ENCODE measurements at regions not wholly inside any gene's neighbourhood (a gene's known extent, or its start where the extent isn't known, plus 50 kb on each side); places are given as distances from the start of the nearest gene placed in this dataset.

- CTCF ChIA-PET: no interaction called here
- Mint-ChIP-seq H3K27me3 (ENCODE audit: low read depth) (no peaks in the 10 kb centered on the region), H3K36me3 (ENCODE audit: low read depth) (no peaks in the 10 kb centered on the region), H3K27ac (no peak overlapping the region), H3K9me3 (ENCODE audit: insufficient read depth) (peaks cover 6% of the 10 kb centered on the region), H3K4me1 (ENCODE audit: low read depth) (no peaks in the 10 kb centered on the region), H3K4me3 (no peak overlapping the region)
- ATAC-seq (no peak), DNase-seq (no peak)
- POLR2A ChIA-PET: no interaction called here
These were observed 856.8 kb upstream of the GCFC2 start for GRCh38 chr2:76567478-76567877.

- no peaks in the 10 kb centered on the region for H3K4me1 Mint-ChIP-seq (ENCODE audit: low read depth)
- DNase-seq (no peak), ATAC-seq (no peak)
- POLR2A ChIA-PET: no interaction called here
- H3K27ac Mint-ChIP-seq: no peak overlapping the region
- H3K9me3 Mint-ChIP-seq (ENCODE audit: insufficient read depth): peaks cover 6% of the 10 kb centered on the region
- no peaks in the 10 kb centered on the region for H3K27me3 Mint-ChIP-seq (ENCODE audit: low read depth)
- no peaks in the 10 kb centered on the region for H3K36me3 Mint-ChIP-seq (ENCODE audit: low read depth)
- no peak overlapping the region for H3K4me3 Mint-ChIP-seq
- CTCF ChIA-PET: no interaction called here
These were observed 854.0 kb upstream of the GCFC2 start for GRCh38 chr2:76564734-76565133.

GRCh38 chr2:76563730-76564129 is 853.0 kb upstream of the GCFC2 start:
- no peaks in the 10 kb centered on the region for H3K4me1 Mint-ChIP-seq (ENCODE audit: low read depth)
- DNase-seq: no peak
- CTCF ChIA-PET: no interaction called here
- ATAC-seq: no peak
- H3K36me3 Mint-ChIP-seq (ENCODE audit: low read depth): no peaks in the 10 kb centered on the region
- no peaks in the 10 kb centered on the region for H3K27me3 Mint-ChIP-seq (ENCODE audit: low read depth)
- peaks cover 6% of the 10 kb centered on the region for H3K9me3 Mint-ChIP-seq (ENCODE audit: insufficient read depth)
- POLR2A ChIA-PET: no interaction called here
- H3K27ac Mint-ChIP-seq: no peak overlapping the region
- H3K4me3 Mint-ChIP-seq: no peak overlapping the region

- H3K9me3 Mint-ChIP-seq (ENCODE audit: insufficient read depth): no peaks in the 10 kb centered on the region
- ChIA-PET POLR2A (no interaction called here), CTCF (no interaction called here)
- no peaks in the 10 kb centered on the region for H3K4me1 Mint-ChIP-seq (ENCODE audit: low read depth)
- H3K4me3 Mint-ChIP-seq: no peak overlapping the region
- no peaks in the 10 kb centered on the region for H3K36me3 Mint-ChIP-seq (ENCODE audit: low read depth)
- ATAC-seq: no peak
- H3K27me3 Mint-ChIP-seq (ENCODE audit: low read depth): no peaks in the 10 kb centered on the region
- H3K27ac Mint-ChIP-seq: no peak overlapping the region
- DNase-seq: no peak
These were observed 847.4 kb upstream of the GCFC2 start for GRCh38 chr2:76558157-76558556.

GRCh38 chr2:76556018-76556417 is 845.3 kb upstream of the GCFC2 start:
- POLR2A ChIA-PET: no interaction called here
- Mint-ChIP-seq H3K27me3 (ENCODE audit: low read depth) (no peaks in the 10 kb centered on the region), H3K4me3 (no peak overlapping the region), H3K36me3 (ENCODE audit: low read depth) (no peaks in the 10 kb centered on the region), H3K27ac (no peak overlapping the region), H3K9me3 (ENCODE audit: insufficient read depth) (no peaks in the 10 kb centered on the region), H3K4me1 (ENCODE audit: low read depth) (no peaks in the 10 kb centered on the region)
- DNase-seq: no peak
- CTCF ChIA-PET: no interaction called here
- no peak for ATAC-seq

GRCh38 chr2:76546207-76546606 is 835.5 kb upstream of the GCFC2 start:
- Mint-ChIP-seq H3K27me3 (ENCODE audit: low read depth) (no peaks in the 10 kb centered on the region), H3K27ac (no peak overlapping the region), H3K4me1 (ENCODE audit: low read depth) (no peaks in the 10 kb centered on the region), H3K9me3 (ENCODE audit: insufficient read depth) (peaks cover 3% of the 10 kb centered on the region), H3K36me3 (ENCODE audit: low read depth) (no peaks in the 10 kb centered on the region), H3K4me3 (no peak overlapping the region)
- CTCF ChIA-PET: no interaction called here
- DNase-seq (no peak), ATAC-seq (no peak)
- POLR2A ChIA-PET: no interaction called here

GRCh38 chr2:76544901-76545300 is 834.2 kb upstream of the GCFC2 start:
- no peaks in the 10 kb centered on the region for H3K36me3 Mint-ChIP-seq (ENCODE audit: low read depth)
- ChIA-PET CTCF (no interaction called here), POLR2A (no interaction called here)
- H3K4me3 Mint-ChIP-seq: no peak overlapping the region
- H3K27me3 Mint-ChIP-seq (ENCODE audit: low read depth): no peaks in the 10 kb centered on the region
- DNase-seq (no peak), ATAC-seq (no peak)
- H3K9me3 Mint-ChIP-seq (ENCODE audit: insufficient read depth): peaks cover 3% of the 10 kb centered on the region
- no peaks in the 10 kb centered on the region for H3K4me1 Mint-ChIP-seq (ENCODE audit: low read depth)
- no peak overlapping the region for H3K27ac Mint-ChIP-seq

GRCh38 chr2:76517574-76517909 is 806.8 kb upstream of the GCFC2 start:
- H3K36me3 Mint-ChIP-seq (ENCODE audit: low read depth): no peaks in the 10 kb centered on the region
- ATAC-seq (no peak), DNase-seq (no peak)
- no peak overlapping the region for H3K4me3 Mint-ChIP-seq
- H3K4me1 Mint-ChIP-seq (ENCODE audit: low read depth): no peaks in the 10 kb centered on the region
- ChIA-PET POLR2A (no interaction called here), CTCF (no interaction called here)
- H3K27me3 Mint-ChIP-seq (ENCODE audit: low read depth): no peaks in the 10 kb centered on the region
- H3K9me3 Mint-ChIP-seq (ENCODE audit: insufficient read depth): peaks cover 23% of the 10 kb centered on the region
- H3K27ac Mint-ChIP-seq: no peak overlapping the region

GRCh38 chr2:76516861-76517573 is 806.3 kb upstream of the GCFC2 start:
- H3K4me1 Mint-ChIP-seq (ENCODE audit: low read depth): no peaks in the 10 kb centered on the region
- peaks cover 23% of the 10 kb centered on the region for H3K9me3 Mint-ChIP-seq (ENCODE audit: insufficient read depth)
- ChIA-PET POLR2A (no interaction called here), CTCF (no interaction called here)
- no peak overlapping the region for H3K27ac Mint-ChIP-seq
- no peaks in the 10 kb centered on the region for H3K27me3 Mint-ChIP-seq (ENCODE audit: low read depth)
- H3K36me3 Mint-ChIP-seq (ENCODE audit: low read depth): no peaks in the 10 kb centered on the region
- ATAC-seq (no peak), DNase-seq (no peak)
- no peak overlapping the region for H3K4me3 Mint-ChIP-seq

- no peak overlapping the region for H3K27ac Mint-ChIP-seq
- no peaks in the 10 kb centered on the region for H3K4me1 Mint-ChIP-seq (ENCODE audit: low read depth)
- H3K4me3 Mint-ChIP-seq: no peak overlapping the region
- no peaks in the 10 kb centered on the region for H3K27me3 Mint-ChIP-seq (ENCODE audit: low read depth)
- H3K36me3 Mint-ChIP-seq (ENCODE audit: low read depth): no peaks in the 10 kb centered on the region
- ChIA-PET CTCF (no interaction called here), POLR2A (no interaction called here)
- no peak for ATAC-seq
- DNase-seq: no peak
- H3K9me3 Mint-ChIP-seq (ENCODE audit: insufficient read depth): peaks cover 18% of the 10 kb centered on the region
These were observed 801.6 kb upstream of the GCFC2 start for GRCh38 chr2:76512201-76512820.

- Mint-ChIP-seq H3K36me3 (ENCODE audit: low read depth) (no peaks in the 10 kb centered on the region), H3K9me3 (ENCODE audit: insufficient read depth) (peaks cover 5% of the 10 kb centered on the region), H3K27ac (no peak overlapping the region), H3K4me1 (ENCODE audit: low read depth) (no peaks in the 10 kb centered on the region), H3K4me3 (no peak overlapping the region), H3K27me3 (ENCODE audit: low read depth) (no peaks in the 10 kb centered on the region)
- DNase-seq (no peak), ATAC-seq (no peak)
- CTCF ChIA-PET: no interaction called here
- POLR2A ChIA-PET: no interaction called here
These were observed 795.8 kb upstream of the GCFC2 start for GRCh38 chr2:76506538-76506937.

GRCh38 chr2:76501641-76502040 is 790.9 kb upstream of the GCFC2 start:
- H3K27ac Mint-ChIP-seq: no peak overlapping the region
- ATAC-seq: no peak
- POLR2A ChIA-PET: no interaction called here
- CTCF ChIA-PET: no interaction called here
- no peaks in the 10 kb centered on the region for H3K4me1 Mint-ChIP-seq (ENCODE audit: low read depth)
- H3K4me3 Mint-ChIP-seq: no peak overlapping the region
- no peaks in the 10 kb centered on the region for H3K9me3 Mint-ChIP-seq (ENCODE audit: insufficient read depth)
- no peak for DNase-seq
- H3K27me3 Mint-ChIP-seq (ENCODE audit: low read depth): no peaks in the 10 kb centered on the region
- no peaks in the 10 kb centered on the region for H3K36me3 Mint-ChIP-seq (ENCODE audit: low read depth)

GRCh38 chr2:76498360-76498759 is 787.6 kb upstream of the GCFC2 start:
- Mint-ChIP-seq H3K9me3 (ENCODE audit: insufficient read depth) (no peaks in the 10 kb centered on the region), H3K27ac (no peak overlapping the region), H3K36me3 (ENCODE audit: low read depth) (no peaks in the 10 kb centered on the region), H3K4me1 (ENCODE audit: low read depth) (no peaks in the 10 kb centered on the region), H3K27me3 (ENCODE audit: low read depth) (no peaks in the 10 kb centered on the region), H3K4me3 (no peak overlapping the region)
- ATAC-seq: no peak
- no peak for DNase-seq
- CTCF ChIA-PET: no interaction called here
- POLR2A ChIA-PET: no interaction called here

All from activated CD8-positive, alpha-beta T cell treated with anti-CD3 and anti-CD28 coated beads, Interleukin-2, amount 10 ng/mL, durations not matched to agents 7 days and 5 days (primary cell).